Panc1 (cell line): ENCODE measurements at regions not wholly inside any gene's neighbourhood (a gene's known extent, or its start where the extent isn't known, plus 50 kb on each side); places are given as distances from the start of the nearest gene placed in this dataset.

Experiments
- ATAC-seq: fragments of 200-7000 bp; cut with Tn5 transposase; 2 replicates; pipeline ENCODE4 v1.9.1; 2020; ENCODE audit warnings: mild to moderate bottlenecking, moderate library complexity
- BruUV-seq: library from RNA; stranded (reverse); fragments of 400-500 nt; replicated peaks from 2 replicates; lab custom pipeline; 2021; lab: Mats Ljungman, UMichigan
- CTCF ChIA-PET: fragments of 300-600 bp; sonication (Branson Sonifier 250); formaldehyde crosslinking; loops from one replicate; lab custom pipeline; 2022; ENCODE audit warnings: antibody characterized with exemption; lab: Charles Lee
- POLR2A ChIA-PET: fragments of 300-600 bp; sonication (Branson Sonifier 250); formaldehyde crosslinking; loops from one replicate; lab custom pipeline; 2022; ENCODE audit warnings: antibody characterized with exemption; lab: Charles Lee
- DNase-seq: peaks from one replicate; pipeline ENCODE4 v3.0.0-alpha.2; 2010; ENCODE audit warnings: low read depth, low spot score
- H3K27ac ChIP-seq: 2 replicates; pipeline ENCODE4 v1.5.1; 2011; ENCODE audit warnings: mild to moderate bottlenecking, low read length, inconsistent platforms
- H3K27me3 ChIP-seq: fragments of 200-500 bp; sonication (Bioruptor generic); 2 replicates; pipeline ENCODE4 v1.6.0; 2014; ENCODE audit warnings: low read length, inconsistent platforms; ENCODE audit not compliant: control insufficient read depth, insufficient read depth
- H3K36me3 ChIP-seq: fragments of 200-500 bp; sonication (Bioruptor generic); 2 replicates; pipeline ENCODE4 v1.5.1; 2014; ENCODE audit warnings: inconsistent platforms, mild to moderate bottlenecking, low read length, moderate library complexity; ENCODE audit not compliant: control insufficient read depth, insufficient read depth
- H3K4me1 ChIP-seq: 2 replicates; pipeline ENCODE4 v1.5.1; 2011; ENCODE audit warnings: inconsistent platforms, mild to moderate bottlenecking, low read length, moderate library complexity; ENCODE audit not compliant: control insufficient read depth, insufficient read depth
- H3K4me3 ChIP-seq, 2 experiments: 2 replicates each; pipeline ENCODE4 v1.5.1; 2011 to 2012; ENCODE audit warnings: low read depth in 2 of 2, low read length in 2 of 2, mild to moderate bottlenecking in 2 of 2, inconsistent platforms in 1 of 2, moderate library complexity in 1 of 2
- H3K9me3 ChIP-seq: fragments of 200-500 bp; sonication (Bioruptor generic); 2 replicates; pipeline ENCODE4 v1.5.1; 2014; ENCODE audit warnings: low read depth, mild to moderate bottlenecking, inconsistent platforms, low read length, moderate library complexity; ENCODE audit not compliant: control insufficient read depth, insufficient read depth
- POLR2AphosphoS5 ChIP-seq: IDR thresholded peaks from 2 replicates; pipeline ENCODE4 v1.6.1; 2012; ENCODE audit warnings: mild to moderate bottlenecking, low read depth, low read length, moderate library complexity
- SIN3A ChIP-seq: IDR thresholded peaks from 2 replicates; pipeline ENCODE4 v1.6.1; 2012; ENCODE audit warnings: low read depth, mild to moderate bottlenecking, low read length, moderate library complexity, borderline replicate concordance; ENCODE audit not compliant: insufficient read depth
- TCF7L2 ChIP-seq: IDR thresholded peaks from 2 replicates; pipeline ENCODE4 v1.6.1; 2011; ENCODE audit warnings: mild to moderate bottlenecking, low read depth, low read length, inconsistent platforms
- in situ Hi-C: cut with HindIII; loops from 2 replicates; pipeline ENCODE4 v1.10.0; 2016; ENCODE audit warnings: low sequenced_read_pairs, low pct_unique_long_range_greater_than_20kb
- intact Hi-C: fragments of 100-400 bp; cut with micrococcal nuclease; formaldehyde crosslinking; loops from one replicate; pipeline ENCODE4 v1.10.0; 2022; ENCODE audit not compliant: unreplicated experiment
- TF ChIP-seq, protein P1 (sequence below), 2 experiments: IDR thresholded peaks; 2 replicates each; pipeline ENCODE4 v1.6.1; 2011 to 2012; ENCODE audit warnings: low read depth in 2 of 2, control low read depth in 1 of 2, low read length in 1 of 2, mild to moderate bottlenecking in 1 of 2, moderate library complexity in 1 of 2; ENCODE audit not compliant: insufficient read depth in 1 of 2
- TF ChIP-seq, protein P2 (sequence below): fragments of 450-650 bp; IDR thresholded peaks from 2 replicates; pipeline ENCODE4 v1.5.1; 2017; ENCODE audit warnings: mild to moderate bottlenecking

DNA sequence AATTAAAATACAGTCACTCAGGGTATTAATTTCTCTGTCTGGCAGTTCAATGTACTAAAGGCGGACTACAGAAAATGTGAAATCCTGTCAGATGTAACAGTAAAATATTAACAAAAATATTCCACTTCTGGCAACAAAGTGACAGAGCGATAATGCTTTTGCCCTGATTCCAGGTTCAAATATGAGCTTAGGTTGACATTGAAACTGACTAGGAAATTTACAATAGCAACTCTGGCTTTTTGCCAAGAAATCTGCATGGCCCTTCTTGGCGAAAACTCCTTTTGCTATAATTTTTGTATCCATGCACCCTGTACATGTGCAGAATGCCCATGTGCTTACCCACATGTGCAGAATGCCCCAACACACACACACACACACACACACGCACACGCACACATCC, 552.2 kb downstream of the MDFIC start:
- TF ChIP-seq, protein P1, sequence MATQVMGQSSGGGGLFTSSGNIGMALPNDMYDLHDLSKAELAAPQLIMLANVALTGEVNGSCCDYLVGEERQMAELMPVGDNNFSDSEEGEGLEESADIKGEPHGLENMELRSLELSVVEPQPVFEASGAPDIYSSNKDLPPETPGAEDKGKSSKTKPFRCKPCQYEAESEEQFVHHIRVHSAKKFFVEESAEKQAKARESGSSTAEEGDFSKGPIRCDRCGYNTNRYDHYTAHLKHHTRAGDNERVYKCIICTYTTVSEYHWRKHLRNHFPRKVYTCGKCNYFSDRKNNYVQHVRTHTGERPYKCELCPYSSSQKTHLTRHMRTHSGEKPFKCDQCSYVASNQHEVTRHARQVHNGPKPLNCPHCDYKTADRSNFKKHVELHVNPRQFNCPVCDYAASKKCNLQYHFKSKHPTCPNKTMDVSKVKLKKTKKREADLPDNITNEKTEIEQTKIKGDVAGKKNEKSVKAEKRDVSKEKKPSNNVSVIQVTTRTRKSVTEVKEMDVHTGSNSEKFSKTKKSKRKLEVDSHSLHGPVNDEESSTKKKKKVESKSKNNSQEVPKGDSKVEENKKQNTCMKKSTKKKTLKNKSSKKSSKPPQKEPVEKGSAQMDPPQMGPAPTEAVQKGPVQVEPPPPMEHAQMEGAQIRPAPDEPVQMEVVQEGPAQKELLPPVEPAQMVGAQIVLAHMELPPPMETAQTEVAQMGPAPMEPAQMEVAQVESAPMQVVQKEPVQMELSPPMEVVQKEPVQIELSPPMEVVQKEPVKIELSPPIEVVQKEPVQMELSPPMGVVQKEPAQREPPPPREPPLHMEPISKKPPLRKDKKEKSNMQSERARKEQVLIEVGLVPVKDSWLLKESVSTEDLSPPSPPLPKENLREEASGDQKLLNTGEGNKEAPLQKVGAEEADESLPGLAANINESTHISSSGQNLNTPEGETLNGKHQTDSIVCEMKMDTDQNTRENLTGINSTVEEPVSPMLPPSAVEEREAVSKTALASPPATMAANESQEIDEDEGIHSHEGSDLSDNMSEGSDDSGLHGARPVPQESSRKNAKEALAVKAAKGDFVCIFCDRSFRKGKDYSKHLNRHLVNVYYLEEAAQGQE (IDR thresholded peaks at IDR 0.05; ENCODE audit: insufficient read depth in 1 of 2, low read depth in 2 of 2, low read length in 1 of 2): no peak
- TF ChIP-seq POLR2AphosphoS5 (no peak), TCF7L2 (no peak), SIN3A (no peak)
- TF ChIP-seq, protein P2, sequence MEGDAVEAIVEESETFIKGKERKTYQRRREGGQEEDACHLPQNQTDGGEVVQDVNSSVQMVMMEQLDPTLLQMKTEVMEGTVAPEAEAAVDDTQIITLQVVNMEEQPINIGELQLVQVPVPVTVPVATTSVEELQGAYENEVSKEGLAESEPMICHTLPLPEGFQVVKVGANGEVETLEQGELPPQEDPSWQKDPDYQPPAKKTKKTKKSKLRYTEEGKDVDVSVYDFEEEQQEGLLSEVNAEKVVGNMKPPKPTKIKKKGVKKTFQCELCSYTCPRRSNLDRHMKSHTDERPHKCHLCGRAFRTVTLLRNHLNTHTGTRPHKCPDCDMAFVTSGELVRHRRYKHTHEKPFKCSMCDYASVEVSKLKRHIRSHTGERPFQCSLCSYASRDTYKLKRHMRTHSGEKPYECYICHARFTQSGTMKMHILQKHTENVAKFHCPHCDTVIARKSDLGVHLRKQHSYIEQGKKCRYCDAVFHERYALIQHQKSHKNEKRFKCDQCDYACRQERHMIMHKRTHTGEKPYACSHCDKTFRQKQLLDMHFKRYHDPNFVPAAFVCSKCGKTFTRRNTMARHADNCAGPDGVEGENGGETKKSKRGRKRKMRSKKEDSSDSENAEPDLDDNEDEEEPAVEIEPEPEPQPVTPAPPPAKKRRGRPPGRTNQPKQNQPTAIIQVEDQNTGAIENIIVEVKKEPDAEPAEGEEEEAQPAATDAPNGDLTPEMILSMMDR: no peak
- H3K36me3 ChIP-seq: no peaks in the 10 kb centered on the region
- BruUV-seq: no TSS peak
- no peak overlapping the region for H3K27ac ChIP-seq
- in situ Hi-C loops: no loop called here
- ChIA-PET POLR2A (no interaction called here), CTCF (no interaction called here)
- intact Hi-C loops: no loop called here
- peaks cover 5% of the 10 kb centered on the region; the same call in 1 of the 2 replicates for H3K27me3 ChIP-seq
- DNase-seq (no peak), ATAC-seq (no peak)
- H3K4me1 ChIP-seq: no peaks in the 10 kb centered on the region
- H3K4me3 ChIP-seq: no peak overlapping the region
- H3K9me3 ChIP-seq: no peaks in the 10 kb centered on the region

DNA sequence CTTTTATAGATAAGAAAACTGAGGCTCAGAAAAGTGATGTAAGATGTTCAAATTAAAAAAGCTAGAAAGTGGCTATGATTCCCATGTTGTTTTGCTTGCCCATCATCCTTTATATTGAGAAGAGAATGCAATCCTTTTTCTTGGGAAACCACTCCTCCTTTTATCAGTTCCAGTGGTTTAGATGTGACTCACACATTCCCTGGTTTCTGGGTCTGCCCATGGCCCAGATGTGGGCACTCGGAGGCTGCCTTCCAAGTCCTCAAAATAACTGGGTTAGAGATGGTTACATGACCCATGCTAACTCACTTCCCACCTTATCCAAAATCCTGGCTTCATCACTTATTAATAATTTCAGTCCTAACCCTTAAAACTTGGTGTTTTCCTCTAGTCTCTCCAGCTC, 550.0 kb downstream of the MDFIC start:
- no peak for DNase-seq
- no peak for ATAC-seq
- no peaks in the 10 kb centered on the region for H3K36me3 ChIP-seq
- intact Hi-C loops: no loop called here
- H3K27ac ChIP-seq: no peak overlapping the region
- no peaks in the 10 kb centered on the region for H3K4me1 ChIP-seq
- no peaks in the 10 kb centered on the region for H3K9me3 ChIP-seq
- BruUV-seq: no TSS peak
- POLR2A ChIA-PET: no interaction called here
- TF ChIP-seq POLR2AphosphoS5 (no peak), TCF7L2 (no peak), SIN3A (no peak)
- TF ChIP-seq, protein P1 (IDR thresholded peaks at IDR 0.05; ENCODE audit: insufficient read depth in 1 of 2, low read depth in 2 of 2, low read length in 1 of 2): no peak
- TF ChIP-seq, protein P2: no peak
- no peaks in the 10 kb centered on the region for H3K27me3 ChIP-seq
- CTCF ChIA-PET: no interaction called here
- in situ Hi-C loops: no loop called here
- no peak overlapping the region for H3K4me3 ChIP-seq
